ENCODE measurements at regions not wholly inside any gene's neighbourhood (a gene's known extent, or its start where the extent isn't known, plus 50 kb on each side); places are given as distances from the start of the nearest gene placed in this dataset.

- no peak overlapping the region for H3K4me3 ChIP-seq (ENCODE audit: low read length)
- no peak for TF ChIP-seq ZNF274 (IDR thresholded peaks at IDR 0.05; ENCODE audit: low read depth, low read length)
These were observed 95.9 kb upstream of the LEP start for GRCh38 chr7:128145191-128145590.

GRCh38 chr7:128146052-128146451, 95.0 kb upstream of the LEP start:
- H3K4me3 ChIP-seq (ENCODE audit: low read length), result no peak overlapping the region
- no peak for TF ChIP-seq ZNF274 (IDR thresholded peaks at IDR 0.05; ENCODE audit: low read depth, low read length)

- TF ChIP-seq ZNF274 (IDR thresholded peaks at IDR 0.05; ENCODE audit: low read depth, low read length), result no peak
- no peak overlapping the region for H3K4me3 ChIP-seq (ENCODE audit: low read length)
These were observed 92.4 kb upstream of the LEP start for GRCh38 chr7:128148676-128149075.

- H3K4me3 ChIP-seq (ENCODE audit: low read length), result no peak overlapping the region
- TF ChIP-seq ZNF274 (IDR thresholded peaks at IDR 0.05; ENCODE audit: low read depth, low read length), result no peak
These were observed 90.7 kb upstream of the LEP start for GRCh38 chr7:128150223-128150865.

- TF ChIP-seq ZNF274 (IDR thresholded peaks at IDR 0.05; ENCODE audit: low read depth, low read length), result no peak
- no peak overlapping the region for H3K4me3 ChIP-seq (ENCODE audit: low read length)
These were observed 89.4 kb upstream of the LEP start for GRCh38 chr7:128151635-128152034.

GRCh38 chr7:128152721-128153120, 88.4 kb upstream of the LEP start:
- no peak overlapping the region for H3K4me3 ChIP-seq (ENCODE audit: low read length)
- no peak for TF ChIP-seq ZNF274 (IDR thresholded peaks at IDR 0.05; ENCODE audit: low read depth, low read length)

GRCh38 chr7:128153436-128153835, 87.6 kb upstream of the LEP start:
- TF ChIP-seq ZNF274 (IDR thresholded peaks at IDR 0.05; ENCODE audit: low read depth, low read length), result no peak
- no peak overlapping the region for H3K4me3 ChIP-seq (ENCODE audit: low read length)

GRCh38 chr7:128154504-128154903, 86.6 kb upstream of the LEP start:
- no peak for TF ChIP-seq ZNF274 (IDR thresholded peaks at IDR 0.05; ENCODE audit: low read depth, low read length)
- H3K4me3 ChIP-seq (ENCODE audit: low read length), result no peak overlapping the region

- no peak for TF ChIP-seq ZNF274 (IDR thresholded peaks at IDR 0.05; ENCODE audit: low read depth, low read length)
- no peak overlapping the region for H3K4me3 ChIP-seq (ENCODE audit: low read length)
These were observed 85.9 kb upstream of the LEP start for GRCh38 chr7:128155100-128155740.

GRCh38 chr7:128157906-128158305, 83.2 kb upstream of the LEP start:
- no peak for TF ChIP-seq ZNF274 (IDR thresholded peaks at IDR 0.05; ENCODE audit: low read depth, low read length)
- H3K4me3 ChIP-seq (ENCODE audit: low read length), result no peak overlapping the region

GRCh38 chr7:128158370-128158769, 82.7 kb upstream of the LEP start:
- no peak for TF ChIP-seq ZNF274 (IDR thresholded peaks at IDR 0.05; ENCODE audit: low read depth, low read length)
- no peak overlapping the region for H3K4me3 ChIP-seq (ENCODE audit: low read length)

- H3K4me3 ChIP-seq (ENCODE audit: low read length), result no peak overlapping the region
- TF ChIP-seq ZNF274 (IDR thresholded peaks at IDR 0.05; ENCODE audit: low read depth, low read length), result no peak
These were observed 80.8 kb upstream of the LEP start for GRCh38 chr7:128160296-128160695.

- no peak overlapping the region for H3K4me3 ChIP-seq (ENCODE audit: low read length)
- no peak for TF ChIP-seq ZNF274 (IDR thresholded peaks at IDR 0.05; ENCODE audit: low read depth, low read length)
These were observed 79.5 kb upstream of the LEP start for GRCh38 chr7:128161466-128162125.

- H3K4me3 ChIP-seq (ENCODE audit: low read length), result no peak overlapping the region
- TF ChIP-seq ZNF274 (IDR thresholded peaks at IDR 0.05; ENCODE audit: low read depth, low read length), result no peak
These were observed 78.4 kb upstream of the LEP start for GRCh38 chr7:128162666-128163065.

GRCh38 chr7:128163473-128163872, 77.6 kb upstream of the LEP start:
- TF ChIP-seq ZNF274 (IDR thresholded peaks at IDR 0.05; ENCODE audit: low read depth, low read length), result no peak
- H3K4me3 ChIP-seq (ENCODE audit: low read length), result no peak overlapping the region
